GM19467 (cell line): ENCODE measurements at regions not wholly inside any gene's neighbourhood (a gene's known extent, or its start where the extent isn't known, plus 50 kb on each side); places are given as distances from the start of the nearest gene placed in this dataset.
"Not testable (repeated sequence)": the region's sequence is repeated elsewhere in the genome, so short reads cannot be mapped to it uniquely, and the experiment has no call there.

Experiments used
- ATAC-seq: cut with Tn5 transposase; IDR thresholded peaks from one replicate; pipeline ENCODE4 v1.9.1; 2021; ENCODE audit warnings: mild to moderate bottlenecking, moderate library complexity; ENCODE audit not compliant: unreplicated experiment

- no peak for ATAC-seq
These were observed 169.5 kb upstream of the HAPLN1 start for GRCh38 chr5:83889971-83890745.

GRCh38 chr5:83877911-83878706 is 157.5 kb upstream of the HAPLN1 start:
- ATAC-seq = no peak

GRCh38 chr5:83871533-83872395 is 151.1 kb upstream of the HAPLN1 start:
- no peak for ATAC-seq

- ATAC-seq = no peak
These were observed 145.5 kb upstream of the HAPLN1 start for GRCh38 chr5:83866181-83866580.

- ATAC-seq = no peak
These were observed 144.9 kb upstream of the HAPLN1 start for GRCh38 chr5:83865579-83865978.

- no peak for ATAC-seq
These were observed 144.0 kb upstream of the HAPLN1 start for GRCh38 chr5:83864652-83865051.

- ATAC-seq = no peak
These were observed 136.7 kb upstream of the HAPLN1 start for GRCh38 chr5:83857341-83857740.

GRCh38 chr5:83856881-83857280 is 136.2 kb upstream of the HAPLN1 start:
- ATAC-seq = no peak

- not testable (repeated sequence) for ATAC-seq
These were observed 129.8 kb upstream of the HAPLN1 start for GRCh38 chr5:83850412-83850811.

- ATAC-seq = no peak
These were observed 128.3 kb upstream of the HAPLN1 start for GRCh38 chr5:83848941-83849340.

GRCh38 chr5:83846624-83847350 is 126.1 kb upstream of the HAPLN1 start:
- ATAC-seq = no peak

- ATAC-seq = peak; percentile 98
These were observed 123.9 kb upstream of the HAPLN1 start for GRCh38 chr5:83844449-83845068.

- ATAC-seq = no peak
These were observed 119.1 kb upstream of the HAPLN1 start for GRCh38 chr5:83839788-83840187.

- ATAC-seq = no peak
These were observed 118.6 kb upstream of the HAPLN1 start for GRCh38 chr5:83839256-83839655.

- ATAC-seq = no peak
These were observed 116.7 kb upstream of the HAPLN1 start for GRCh38 chr5:83837265-83837907.

GRCh38 chr5:83834306-83834705 is 113.7 kb upstream of the HAPLN1 start:
- ATAC-seq = no peak

- no peak for ATAC-seq
These were observed 111.2 kb upstream of the HAPLN1 start for GRCh38 chr5:83831834-83832233.

GRCh38 chr5:83827111-83827557 is 106.5 kb upstream of the HAPLN1 start:
- ATAC-seq = no peak

- ATAC-seq = no peak
These were observed 96.9 kb upstream of the HAPLN1 start for GRCh38 chr5:83817591-83817990.

- no peak for ATAC-seq
These were observed 95.0 kb upstream of the HAPLN1 start for GRCh38 chr5:83815661-83816060.
